HG02571 (cell line): ENCODE measurements at regions not wholly inside any gene's neighbourhood (a gene's known extent, or its start where the extent isn't known, plus 50 kb on each side); places are given as distances from the start of the nearest gene placed in this dataset.

Experiments
- ATAC-seq: cut with Tn5 transposase; IDR thresholded peaks from one replicate; pipeline ENCODE4 v1.9.1; 2021; ENCODE audit warnings: mild to moderate bottlenecking, moderate library complexity; ENCODE audit not compliant: unreplicated experiment

GRCh38 chr12:58186401-58186800 lies 245.0 kb downstream of the ATP23 start:
- no peak for ATAC-seq

- no peak for ATAC-seq
Measured at GRCh38 chr12:58186914-58187313, 245.5 kb downstream of the ATP23 start.

GRCh38 chr12:58189030-58189429 lies 247.7 kb downstream of the ATP23 start:
- ATAC-seq: no peak

GRCh38 chr12:58189893-58190292 lies 248.5 kb downstream of the ATP23 start:
- ATAC-seq: no peak

- ATAC-seq: no peak
Measured at GRCh38 chr12:58190618-58191017, 249.3 kb downstream of the ATP23 start.

- ATAC-seq: no peak
Measured at GRCh38 chr12:58196971-58197370, 255.6 kb downstream of the ATP23 start.

GRCh38 chr12:58202933-58203718 lies 261.8 kb downstream of the ATP23 start:
- no peak for ATAC-seq

- no peak for ATAC-seq
Measured at GRCh38 chr12:58204071-58204470, 262.7 kb downstream of the ATP23 start.

- ATAC-seq: no peak
Measured at GRCh38 chr12:58206876-58207275, 265.5 kb downstream of the ATP23 start.

- no peak for ATAC-seq
Measured at GRCh38 chr12:58211211-58211610, 269.8 kb downstream of the ATP23 start.

- ATAC-seq: no peak
Measured at GRCh38 chr12:58217130-58217529, 275.8 kb downstream of the ATP23 start.

- ATAC-seq: no peak
Measured at GRCh38 chr12:58224536-58225105, 283.3 kb downstream of the ATP23 start.

GRCh38 chr12:58225203-58225877 lies 284.0 kb downstream of the ATP23 start:
- no peak for ATAC-seq

GRCh38 chr12:58233886-58234285 lies 292.5 kb downstream of the ATP23 start:
- no peak for ATAC-seq

GRCh38 chr12:58238411-58238810 lies 297.0 kb downstream of the ATP23 start:
- ATAC-seq: no peak

GRCh38 chr12:58241099-58241498 lies 299.7 kb downstream of the ATP23 start:
- ATAC-seq: no peak

- ATAC-seq: no peak
Measured at GRCh38 chr12:58242796-58243630, 301.6 kb downstream of the ATP23 start.

- ATAC-seq: no peak
Measured at GRCh38 chr12:58247633-58248032, 306.3 kb downstream of the ATP23 start.

GRCh38 chr12:58248599-58248998 lies 307.2 kb downstream of the ATP23 start:
- ATAC-seq: no peak

- ATAC-seq: no peak
Measured at GRCh38 chr12:58249610-58250009, 308.2 kb downstream of the ATP23 start.

- no peak for ATAC-seq
Measured at GRCh38 chr12:58250077-58250476, 308.7 kb downstream of the ATP23 start.
